ENCODE measurements at regions not wholly inside any gene's neighbourhood (a gene's known extent, or its start where the extent isn't known, plus 50 kb on each side); places are given as distances from the start of the nearest gene placed in this dataset.
"Not testable (repeated sequence)": the region's sequence is repeated elsewhere in the genome, so short reads cannot be mapped to it uniquely, and the experiment has no call there.

GRCh38 chr1:29390075-29390474 is 153.8 kb downstream of the PTPRU start:
- peaks cover 0 to 81% (median 0%) of the 10 kb centered on the region in 4 donors for H3K27me3 ChIP-seq
- intact Hi-C loops (cut with DNase I), result no loop called here
- H3K36me3 ChIP-seq, result no peaks in the 10 kb centered on the region
- WGBS, result 32% methylated on average over 3 of the region's 3 CpGs
- TF ChIP-seq CTCF (IDR thresholded peaks at IDR 0.05), result no peak
- no peak for TF ChIP-seq POLR2AphosphoS5 (IDR thresholded peaks at IDR 0.05)
- no peak for TF ChIP-seq POLR2A (IDR thresholded peaks at IDR 0.05; ENCODE audit: low read depth)
- no peak for TF ChIP-seq EP300 (IDR thresholded peaks at IDR 0.05)
- no peaks in the 10 kb centered on the region for H3K4me1 ChIP-seq
- H3K27ac ChIP-seq (replicated peaks in 1 of 4), result no peak overlapping the region
- no peak for DNase-seq (ENCODE audit: extremely low spot score)
- H3K9me3 ChIP-seq, result no peaks in the 10 kb centered on the region
- H3K4me3 ChIP-seq, result no peak overlapping the region

- Histone ChIP-seq H3K27ac (replicated peaks in 1 of 4) (no peak overlapping the region), H3K9me3 (no peaks in the 10 kb centered on the region), H3K27me3 (peaks cover 0 to 82% (median 0%) of the 10 kb centered on the region in 4 donors), H3K4me3 (no peak overlapping the region), H3K36me3 (no peaks in the 10 kb centered on the region), H3K4me1 (no peaks in the 10 kb centered on the region)
- WGBS, result 78% methylated on average over 2 of the region's 2 CpGs
- intact Hi-C loops (cut with DNase I), result no loop called here
- no peak for DNase-seq (ENCODE audit: extremely low spot score)
- TF ChIP-seq EP300 (IDR thresholded peaks at IDR 0.05), result no peak
- TF ChIP-seq POLR2AphosphoS5 (IDR thresholded peaks at IDR 0.05), result no peak
- no peak for TF ChIP-seq POLR2A (IDR thresholded peaks at IDR 0.05; ENCODE audit: low read depth)
- no peak for TF ChIP-seq CTCF (IDR thresholded peaks at IDR 0.05)
These were observed 153.3 kb downstream of the PTPRU start for GRCh38 chr1:29389533-29390041.

GRCh38 chr1:29388884-29389283 is 152.6 kb downstream of the PTPRU start:
- Histone ChIP-seq H3K9me3 (no peaks in the 10 kb centered on the region), H3K27ac (replicated peaks in 1 of 4) (no peak overlapping the region), H3K36me3 (no peaks in the 10 kb centered on the region), H3K4me1 (no peaks in the 10 kb centered on the region), H3K4me3 (no peak overlapping the region), H3K27me3 (peaks cover 0 to 88% (median 0%) of the 10 kb centered on the region in 4 donors)
- intact Hi-C loops (cut with DNase I), result no loop called here
- TF ChIP-seq EP300 (IDR thresholded peaks at IDR 0.05), result no peak
- TF ChIP-seq CTCF (IDR thresholded peaks at IDR 0.05), result no peak
- TF ChIP-seq POLR2A (IDR thresholded peaks at IDR 0.05; ENCODE audit: low read depth), result no peak
- no peak for TF ChIP-seq POLR2AphosphoS5 (IDR thresholded peaks at IDR 0.05)
- DNase-seq (ENCODE audit: extremely low spot score), result peak; percentile 24
- 83% methylated on average over 6 of the region's 6 CpGs for WGBS

GRCh38 chr1:29388170-29388569 is 151.8 kb downstream of the PTPRU start:
- intact Hi-C loops (cut with DNase I), result no loop called here
- 86% methylated on average over 2 of the region's 2 CpGs for WGBS
- Histone ChIP-seq H3K27me3 (peaks cover 0 to 89% (median 0%) of the 10 kb centered on the region in 4 donors), H3K9me3 (no peaks in the 10 kb centered on the region), H3K4me1 (no peaks in the 10 kb centered on the region), H3K36me3 (no peaks in the 10 kb centered on the region), H3K27ac (replicated peaks in 1 of 4) (no peak overlapping the region), H3K4me3 (no peak overlapping the region)
- peak; percentile 81 for DNase-seq (ENCODE audit: extremely low spot score)
- TF ChIP-seq CTCF (IDR thresholded peaks at IDR 0.05), result no peak
- no peak for TF ChIP-seq POLR2A (IDR thresholded peaks at IDR 0.05; ENCODE audit: low read depth)
- no peak for TF ChIP-seq POLR2AphosphoS5 (IDR thresholded peaks at IDR 0.05)
- TF ChIP-seq EP300 (IDR thresholded peaks at IDR 0.05), result no peak

GRCh38 chr1:29387210-29387609 is 150.9 kb downstream of the PTPRU start:
- Histone ChIP-seq H3K4me1 (no peaks in the 10 kb centered on the region), H3K9me3 (no peaks in the 10 kb centered on the region), H3K36me3 (no peaks in the 10 kb centered on the region), H3K4me3 (no peak overlapping the region), H3K27me3 (peaks cover 0 to 92% (median 0%) of the 10 kb centered on the region in 4 donors), H3K27ac (replicated peaks in 1 of 4) (no peak overlapping the region)
- TF ChIP-seq POLR2AphosphoS5 (IDR thresholded peaks at IDR 0.05), result no peak
- TF ChIP-seq EP300 (IDR thresholded peaks at IDR 0.05), result no peak
- TF ChIP-seq POLR2A (IDR thresholded peaks at IDR 0.05; ENCODE audit: low read depth), result no peak
- no peak for TF ChIP-seq CTCF (IDR thresholded peaks at IDR 0.05)
- intact Hi-C loops (cut with DNase I), result no loop called here
- no peak for DNase-seq (ENCODE audit: extremely low spot score)
- WGBS, result 75% methylated on average over 3 of the region's 3 CpGs

GRCh38 chr1:29386453-29386852 is 150.1 kb downstream of the PTPRU start:
- H3K4me3 ChIP-seq; intact Hi-C loops (cut with DNase I); DNase-seq (ENCODE audit: extremely low spot score); H3K27ac ChIP-seq (replicated peaks in 1 of 4); H3K36me3 ChIP-seq; H3K4me1 ChIP-seq; H3K9me3 ChIP-seq: not testable (repeated sequence)
- H3K27me3 ChIP-seq, result peaks cover 0 to 92% (median 0%) of the 10 kb centered on the region in 4 donors
- WGBS, result 89% methylated on average over 1 of the region's 1 CpG

Data from esophagus muscularis mucosa (tissue), 4 donors.